ENCODE measurements at regions not wholly inside any gene's neighbourhood (a gene's known extent, or its start where the extent isn't known, plus 50 kb on each side); places are given as distances from the start of the nearest gene placed in this dataset.
"Not testable (repeated sequence)": the region's sequence is repeated elsewhere in the genome, so short reads cannot be mapped to it uniquely, and the experiment has no call there.

GRCh38 chr11:71176812-71177211 lies 75.6 kb downstream of the SHANK2 start:
- DNase-seq (ENCODE audit: extremely low spot score): no peak
- TF ChIP-seq CTCF (IDR thresholded peaks at IDR 0.05; ENCODE audit: control extremely low read depth, extremely low read depth, low read depth, missing control alignments): no peak
- CTCF ChIA-PET: no interaction called here
- POLR2A ChIA-PET: no interaction called here

GRCh38 chr11:71173709-71174108 lies 78.7 kb downstream of the SHANK2 start:
- ChIA-PET CTCF (no interaction called here), POLR2A (no interaction called here)
- DNase-seq (ENCODE audit: extremely low spot score): no peak
- no peak for TF ChIP-seq CTCF (IDR thresholded peaks at IDR 0.05; ENCODE audit: control extremely low read depth, extremely low read depth, low read depth, missing control alignments)

DNA sequence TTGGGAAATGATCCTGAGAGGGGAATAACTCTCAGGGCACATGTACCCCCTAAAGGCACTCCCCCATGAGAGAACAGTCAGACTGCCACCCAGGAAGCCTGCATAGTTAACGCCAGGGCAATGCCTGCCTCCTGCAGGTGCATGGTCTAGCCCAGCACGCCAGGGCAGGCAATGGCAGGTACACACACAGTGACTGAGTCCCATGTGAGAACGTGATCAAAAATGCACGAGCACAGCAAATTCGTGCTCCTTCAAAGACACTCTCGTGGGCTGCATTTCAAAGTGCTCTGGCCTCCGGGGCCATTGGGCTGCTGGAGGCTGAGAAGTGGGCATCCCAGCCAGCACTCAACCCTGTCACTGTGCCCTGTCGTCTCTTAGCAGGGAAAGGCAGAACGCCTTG lies 79.7 kb downstream of the SHANK2 start:
- ChIA-PET POLR2A (no interaction called here), CTCF (no interaction called here)
- no peak for TF ChIP-seq CTCF (IDR thresholded peaks at IDR 0.05; ENCODE audit: control extremely low read depth, extremely low read depth, low read depth, missing control alignments)
- DNase-seq (ENCODE audit: extremely low spot score): no peak

DNA sequence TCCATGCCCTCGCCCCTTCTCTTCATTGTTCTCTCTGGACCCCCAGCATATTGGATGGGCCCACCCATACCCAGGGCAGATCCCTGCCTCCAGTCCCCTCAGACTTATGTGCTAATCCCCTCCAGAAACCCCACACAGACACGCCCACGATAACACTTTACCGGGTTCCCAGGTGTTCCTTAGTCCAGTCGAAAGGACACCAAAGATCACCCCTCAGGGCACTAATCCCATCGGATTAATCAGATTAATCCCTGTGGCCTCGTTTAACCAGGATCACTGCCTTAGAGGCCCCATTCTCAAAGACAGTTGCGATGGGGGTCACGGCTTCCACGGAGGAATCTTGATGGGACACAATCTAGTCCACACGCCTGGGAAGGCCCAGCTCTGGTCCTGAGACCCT lies 80.8 kb downstream of the SHANK2 start:
- DNase-seq (ENCODE audit: extremely low spot score): no peak
- CTCF ChIA-PET: no interaction called here
- POLR2A ChIA-PET: no interaction called here
- no peak for TF ChIP-seq CTCF (IDR thresholded peaks at IDR 0.05; ENCODE audit: control extremely low read depth, extremely low read depth, low read depth, missing control alignments)

GRCh38 chr11:71170624-71171423 lies 81.6 kb downstream of the SHANK2 start:
- no peak for TF ChIP-seq CTCF (IDR thresholded peaks at IDR 0.05; ENCODE audit: control extremely low read depth, extremely low read depth, low read depth, missing control alignments)
- no peak for DNase-seq (ENCODE audit: extremely low spot score)
- POLR2A ChIA-PET: no interaction called here

GRCh38 chr11:71169313-71169712 lies 83.1 kb downstream of the SHANK2 start:
- DNase-seq (ENCODE audit: extremely low spot score): no peak
- CTCF ChIA-PET: no interaction called here

More at GRCh38 chr11:71170624-71171423, 81.6 kb downstream of the SHANK2 start:
- CTCF ChIA-PET: no interaction called here

GRCh38 chr11:71167814-71168213 lies 84.6 kb downstream of the SHANK2 start:
- POLR2A ChIA-PET; CTCF ChIA-PET; DNase-seq (ENCODE audit: extremely low spot score): not testable (repeated sequence)

More at GRCh38 chr11:71169313-71169712, 83.1 kb downstream of the SHANK2 start:
- TF ChIP-seq CTCF (IDR thresholded peaks at IDR 0.05; ENCODE audit: control extremely low read depth, extremely low read depth, low read depth, missing control alignments): no peak
- POLR2A ChIA-PET: no interaction called here

Data from GM10248 (cell line).